DMS 273 (cell line): ENCODE measurements at regions not wholly inside any gene's neighbourhood (a gene's known extent, or its start where the extent isn't known, plus 50 kb on each side); places are given as distances from the start of the nearest gene placed in this dataset.

Source experiments
- DNase-seq: peaks from one replicate; lab custom pipeline; 2025; ENCODE audit not compliant: unreplicated experiment; lab: John Stamatoyannopoulos, UW

- peak; percentile 35 for DNase-seq
Observed at GRCh38 chr10:117427356-117427755, 52.1 kb upstream of the PDZD8 start.

- no peak for DNase-seq
Observed at GRCh38 chr10:117425974-117426566, 50.8 kb upstream of the PDZD8 start.

- DNase-seq = no peak
Observed at GRCh38 chr10:117424883-117425649, 49.8 kb upstream of the PDZD8 start.
